ENCODE measurements at regions not wholly inside any gene's neighbourhood (a gene's known extent, or its start where the extent isn't known, plus 50 kb on each side); places are given as distances from the start of the nearest gene placed in this dataset.

DNA sequence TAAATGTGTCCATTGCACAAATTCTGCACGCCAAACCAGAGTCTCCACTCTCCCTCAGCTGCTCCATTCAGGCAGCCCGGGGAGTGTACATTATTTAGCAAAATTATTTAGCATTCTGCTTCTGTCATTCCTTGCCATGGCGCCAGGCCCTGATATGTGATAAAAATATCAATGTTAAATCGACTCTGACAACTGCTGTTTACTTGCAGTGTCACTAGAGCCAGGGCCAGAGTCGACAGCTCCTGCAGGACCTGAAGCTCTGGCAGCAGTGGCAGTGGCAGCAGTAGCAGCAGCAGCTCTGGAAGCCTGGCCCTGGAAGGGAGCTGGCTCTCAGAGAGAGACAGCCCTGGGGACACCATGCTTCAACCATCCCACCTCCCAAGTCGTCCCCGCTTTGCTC is 224.5 kb downstream of the BUD13 start:
- Histone ChIP-seq H3K27me3 (ENCODE audit: insufficient read depth in 3 of 3, low read length in 2 of 3) (peaks cover 0 to 19% (median 0%) of the 10 kb centered on the region in 3 donors), H3K36me3 (ENCODE audit: insufficient read depth in 1 of 2, low read depth in 1 of 2) (no peaks in the 10 kb centered on the region), H3K9me3 (no peaks in the 10 kb centered on the region), H3K4me3 (no peak overlapping the region), H3K4me1 (no peaks in the 10 kb centered on the region), H3K27ac (no peak overlapping the region)
- TF ChIP-seq, protein P1, sequence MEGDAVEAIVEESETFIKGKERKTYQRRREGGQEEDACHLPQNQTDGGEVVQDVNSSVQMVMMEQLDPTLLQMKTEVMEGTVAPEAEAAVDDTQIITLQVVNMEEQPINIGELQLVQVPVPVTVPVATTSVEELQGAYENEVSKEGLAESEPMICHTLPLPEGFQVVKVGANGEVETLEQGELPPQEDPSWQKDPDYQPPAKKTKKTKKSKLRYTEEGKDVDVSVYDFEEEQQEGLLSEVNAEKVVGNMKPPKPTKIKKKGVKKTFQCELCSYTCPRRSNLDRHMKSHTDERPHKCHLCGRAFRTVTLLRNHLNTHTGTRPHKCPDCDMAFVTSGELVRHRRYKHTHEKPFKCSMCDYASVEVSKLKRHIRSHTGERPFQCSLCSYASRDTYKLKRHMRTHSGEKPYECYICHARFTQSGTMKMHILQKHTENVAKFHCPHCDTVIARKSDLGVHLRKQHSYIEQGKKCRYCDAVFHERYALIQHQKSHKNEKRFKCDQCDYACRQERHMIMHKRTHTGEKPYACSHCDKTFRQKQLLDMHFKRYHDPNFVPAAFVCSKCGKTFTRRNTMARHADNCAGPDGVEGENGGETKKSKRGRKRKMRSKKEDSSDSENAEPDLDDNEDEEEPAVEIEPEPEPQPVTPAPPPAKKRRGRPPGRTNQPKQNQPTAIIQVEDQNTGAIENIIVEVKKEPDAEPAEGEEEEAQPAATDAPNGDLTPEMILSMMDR (IDR thresholded peaks at IDR 0.05), result no peak
- intact Hi-C loops (cut with DNase I), result no loop called here
- ATAC-seq (no peak), DNase-seq (no peak)
- 59 to 76% (median 67%) methylated on average over 7 of the region's 7 CpGs for WGBS, 3 donors

DNA sequence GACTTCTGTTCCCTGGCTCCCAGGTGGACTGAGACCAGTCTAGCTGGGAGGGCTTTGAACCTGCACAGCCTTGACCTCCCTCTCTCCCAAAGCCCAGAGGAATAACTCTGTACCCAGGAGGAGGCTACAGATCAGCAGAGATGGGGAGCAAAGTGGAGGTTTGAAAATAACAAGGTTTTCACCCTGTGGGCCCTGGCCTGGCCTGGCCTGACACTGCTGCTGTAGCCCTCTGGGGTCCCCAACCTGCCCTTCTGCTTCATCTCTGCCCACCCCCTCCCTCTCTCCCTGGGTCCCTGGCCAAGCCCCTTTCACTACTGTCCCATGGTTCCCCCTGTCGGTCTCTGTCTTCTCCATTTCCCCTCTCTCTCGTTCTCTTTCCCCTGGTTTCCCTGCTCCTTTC is 225.2 kb downstream of the BUD13 start:
- no peaks in the 10 kb centered on the region for H3K36me3 ChIP-seq (ENCODE audit: insufficient read depth in 1 of 2, low read depth in 1 of 2)
- H3K27ac ChIP-seq, result no peak overlapping the region
- intact Hi-C loops (cut with DNase I), result no loop called here
- no peak for ATAC-seq
- WGBS, 3 donors, result 44 to 56% (median 52%) methylated on average over 2 of the region's 2 CpGs
- H3K9me3 ChIP-seq, result no peaks in the 10 kb centered on the region
- no peak for DNase-seq
- H3K4me1 ChIP-seq, result no peaks in the 10 kb centered on the region
- TF ChIP-seq, protein P1 (IDR thresholded peaks at IDR 0.05), result no peak
- peaks cover 0 to 22% (median 0%) of the 10 kb centered on the region in 3 donors for H3K27me3 ChIP-seq (ENCODE audit: insufficient read depth in 3 of 3, low read length in 2 of 3)
- H3K4me3 ChIP-seq, result no peak overlapping the region

DNA sequence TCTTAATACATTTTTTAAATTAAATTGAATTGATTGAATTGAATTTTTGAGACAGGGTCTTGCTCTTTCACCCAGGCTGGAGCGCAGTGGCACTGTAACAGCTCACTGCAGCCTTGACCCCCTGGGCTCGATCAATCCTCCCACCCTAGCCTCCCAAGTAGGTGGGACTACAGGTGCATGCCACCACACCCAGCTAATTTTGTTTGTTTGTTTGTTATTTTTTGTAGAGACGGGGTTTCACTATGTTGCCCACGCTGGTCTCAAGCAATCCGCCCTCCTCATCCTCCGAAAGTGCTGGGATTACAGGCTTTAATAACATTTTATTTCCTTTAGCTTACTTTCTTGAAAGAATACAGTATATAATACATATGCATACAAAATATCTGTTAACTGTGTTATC is 226.9 kb downstream of the BUD13 start:
- Histone ChIP-seq H3K27me3 (ENCODE audit: insufficient read depth in 3 of 3, low read length in 2 of 3) (peaks cover 0 to 27% (median 0%) of the 10 kb centered on the region in 3 donors), H3K36me3 (ENCODE audit: insufficient read depth in 1 of 2, low read depth in 1 of 2) (no peaks in the 10 kb centered on the region), H3K4me3 (no peak overlapping the region), H3K4me1 (no peaks in the 10 kb centered on the region), H3K9me3 (no peaks in the 10 kb centered on the region), H3K27ac (no peak overlapping the region)
- TF ChIP-seq, protein P1 (IDR thresholded peaks at IDR 0.05), result no peak
- intact Hi-C loops (cut with DNase I), result no loop called here
- DNase-seq (no peak), ATAC-seq (no peak)
- 90 to 93% (median 93%) methylated on average over 6 of the region's 6 CpGs for WGBS, 3 donors

DNA sequence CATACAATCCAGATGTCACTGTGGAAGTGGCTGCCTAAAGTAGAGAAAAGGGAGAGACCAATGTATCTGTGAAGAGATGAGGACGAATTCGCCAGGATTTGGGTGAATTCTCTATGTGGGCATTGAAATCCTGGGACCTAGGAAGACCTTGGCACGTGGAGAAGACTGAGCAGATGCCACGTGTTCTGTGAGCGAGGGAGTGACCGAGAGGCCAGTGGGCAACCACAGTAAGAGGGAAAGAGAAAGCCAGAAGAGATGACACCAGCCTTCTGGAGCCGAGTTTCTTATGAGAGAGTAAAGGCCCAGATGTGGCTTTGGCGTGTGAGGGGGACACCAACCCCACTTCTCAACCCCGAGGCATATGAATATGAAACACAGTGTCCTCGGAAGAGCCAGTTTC is 228.1 kb downstream of the BUD13 start:
- H3K27me3 ChIP-seq (ENCODE audit: insufficient read depth in 3 of 3, low read length in 2 of 3), result peaks cover 0 to 32% (median 0%) of the 10 kb centered on the region in 3 donors
- no peak for DNase-seq
- H3K4me3 ChIP-seq, result no peak overlapping the region
- WGBS, 3 donors, result 71 to 79% (median 74%) methylated on average over 10 of the region's 10 CpGs
- intact Hi-C loops (cut with DNase I), result no loop called here
- no peaks in the 10 kb centered on the region for H3K4me1 ChIP-seq
- no peaks in the 10 kb centered on the region for H3K9me3 ChIP-seq
- no peak for ATAC-seq
- H3K27ac ChIP-seq, result no peak overlapping the region
- TF ChIP-seq, protein P1 (IDR thresholded peaks at IDR 0.05), result no peak
- no peaks in the 10 kb centered on the region for H3K36me3 ChIP-seq (ENCODE audit: insufficient read depth in 1 of 2, low read depth in 1 of 2)

DNA sequence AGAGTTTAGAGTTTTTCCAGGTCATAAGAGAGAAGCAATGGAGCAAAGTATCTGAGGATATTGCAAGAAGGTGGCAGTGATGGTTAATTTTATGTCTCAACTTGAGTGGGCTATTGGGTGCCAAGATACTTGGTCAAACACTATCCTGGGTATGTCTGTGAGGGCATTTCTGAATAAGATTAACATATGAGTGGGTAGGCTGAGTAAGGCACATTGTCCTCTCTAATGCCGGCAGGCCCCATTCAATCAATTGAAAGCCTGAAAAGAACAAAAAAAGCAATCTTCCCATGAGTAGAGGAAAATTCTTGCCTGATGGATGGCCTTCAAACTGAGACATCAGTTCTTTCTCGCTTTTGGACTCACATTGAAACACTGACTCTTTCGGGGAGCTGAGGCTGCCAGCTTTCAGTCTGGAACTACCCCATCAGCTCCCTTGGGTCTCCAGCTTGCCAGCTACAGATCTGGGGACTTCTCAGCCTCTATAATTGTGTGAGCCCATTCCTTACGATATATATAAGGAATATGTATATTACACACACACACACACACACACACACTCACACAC is 228.8 kb downstream of the BUD13 start:
- intact Hi-C loops (cut with DNase I), result no loop called here
- ATAC-seq, result no peak
- WGBS, 3 donors, result 66 to 71% (median 71%) methylated on average over 4 of the region's 4 CpGs

More for the DNA sequence above, 228.8 kb downstream of the BUD13 start:
- TF ChIP-seq, protein P1 (IDR thresholded peaks at IDR 0.05), result no peak
- Histone ChIP-seq H3K4me3 (no peak overlapping the region), H3K27me3 (ENCODE audit: insufficient read depth in 3 of 3, low read length in 2 of 3) (peaks cover 0 to 32% (median 2%) of the 10 kb centered on the region in 3 donors), H3K4me1 (no peaks in the 10 kb centered on the region), H3K36me3 (ENCODE audit: insufficient read depth in 1 of 2, low read depth in 1 of 2) (no peaks in the 10 kb centered on the region), H3K9me3 (no peaks in the 10 kb centered on the region), H3K27ac (no peak overlapping the region)
- DNase-seq, result no peak
